Stimulated activated CD4-positive, alpha-beta T cell treated with anti-CD3 and anti-CD28 coated beads, TNF-alpha, amount 100 ng/mL, for 48 hours (primary cell): ENCODE measurements at regions not wholly inside any gene's neighbourhood (a gene's known extent, or its start where the extent isn't known, plus 50 kb on each side); places are given as distances from the start of the nearest gene placed in this dataset.
"Not testable (repeated sequence)": the region's sequence is repeated elsewhere in the genome, so short reads cannot be mapped to it uniquely, and the experiment has no call there.

Source experiments
- DNase-seq, 3 donors: peaks; one replicate each; pipeline ENCODE4 v3.0.0-alpha.2; 2020; ENCODE audit warnings: low read depth in 3 of 3

DNA sequence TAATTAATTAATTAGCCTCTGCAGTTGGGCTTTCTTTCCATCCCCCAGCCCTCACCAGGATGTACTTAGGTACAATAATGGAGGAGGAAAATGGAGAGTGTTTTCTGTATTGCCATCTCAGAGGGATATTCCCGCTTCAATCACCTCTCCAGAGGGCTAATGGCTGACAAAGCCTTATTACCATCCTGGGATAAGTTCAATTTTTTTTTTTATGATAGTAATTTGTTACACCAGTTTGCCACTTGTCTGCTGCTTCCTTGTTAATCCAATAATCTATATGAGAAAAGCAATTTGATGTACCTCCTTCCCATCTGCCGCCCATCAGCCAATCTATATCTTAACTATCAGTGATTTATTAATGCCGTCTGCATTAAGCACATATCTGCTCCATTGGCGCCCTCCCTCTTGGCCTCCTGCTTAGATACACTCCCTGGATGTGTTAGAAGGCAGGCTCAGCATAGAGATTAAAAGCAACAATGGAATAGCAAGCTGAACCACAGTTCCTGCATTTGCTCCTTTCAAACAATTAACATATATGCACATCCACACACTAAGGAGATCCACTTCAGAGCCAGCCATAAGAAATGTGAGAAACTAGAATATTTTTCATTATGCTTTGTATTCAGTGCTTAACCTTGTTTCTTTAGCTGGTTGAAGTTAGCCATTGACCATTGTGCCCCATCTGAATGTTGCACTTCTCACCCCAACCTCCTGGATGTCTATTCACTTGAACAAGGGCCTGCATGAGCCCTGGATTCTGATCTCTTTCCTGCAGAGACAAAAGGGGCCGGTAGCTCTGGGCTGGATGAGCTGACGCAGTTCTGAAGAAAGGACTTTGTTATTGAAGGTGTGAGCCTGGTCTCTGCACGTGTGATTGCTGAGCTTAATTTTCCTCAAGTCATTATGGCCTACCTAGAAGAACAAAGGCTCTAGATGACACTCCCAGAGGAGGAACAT is 237.3 kb upstream of the GAP43 start:
- DNase-seq = no peak

GRCh38 chr3:115388166-115388565 is 235.1 kb upstream of the GAP43 start:
- DNase-seq = no peak

DNA sequence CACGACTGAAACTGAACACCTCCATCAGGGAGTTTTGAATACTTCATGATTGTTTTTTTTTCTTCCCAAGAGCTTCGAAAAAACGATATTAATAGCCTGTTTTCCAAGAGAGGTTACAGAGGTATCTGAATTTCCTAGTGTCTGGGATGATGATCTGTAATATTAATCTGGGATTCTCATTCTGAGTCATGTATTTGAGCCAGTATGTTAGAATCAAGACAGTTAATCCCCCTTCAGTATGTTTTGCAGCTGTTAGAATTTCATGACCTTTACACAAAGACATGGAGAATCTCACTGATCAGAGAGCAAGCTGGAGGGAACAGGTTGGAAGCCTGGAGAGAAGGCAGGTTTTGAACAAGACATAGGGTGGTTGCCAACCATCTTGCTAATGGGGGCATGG is 234.5 kb upstream of the GAP43 start:
- no peak for DNase-seq

- no peak for DNase-seq
These were observed 226.5 kb upstream of the GAP43 start for GRCh38 chr3:115396801-115397200.

- DNase-seq = no peak
These were observed 225.9 kb upstream of the GAP43 start for GRCh38 chr3:115397433-115397832.

- no peak for DNase-seq
These were observed 224.8 kb upstream of the GAP43 start for GRCh38 chr3:115398506-115398905.

- DNase-seq = no peak
These were observed 223.6 kb upstream of the GAP43 start for GRCh38 chr3:115399750-115400149.

- no peak for DNase-seq
These were observed 222.0 kb upstream of the GAP43 start for GRCh38 chr3:115401298-115401697.

GRCh38 chr3:115401851-115402501 is 221.3 kb upstream of the GAP43 start:
- no peak for DNase-seq

DNA sequence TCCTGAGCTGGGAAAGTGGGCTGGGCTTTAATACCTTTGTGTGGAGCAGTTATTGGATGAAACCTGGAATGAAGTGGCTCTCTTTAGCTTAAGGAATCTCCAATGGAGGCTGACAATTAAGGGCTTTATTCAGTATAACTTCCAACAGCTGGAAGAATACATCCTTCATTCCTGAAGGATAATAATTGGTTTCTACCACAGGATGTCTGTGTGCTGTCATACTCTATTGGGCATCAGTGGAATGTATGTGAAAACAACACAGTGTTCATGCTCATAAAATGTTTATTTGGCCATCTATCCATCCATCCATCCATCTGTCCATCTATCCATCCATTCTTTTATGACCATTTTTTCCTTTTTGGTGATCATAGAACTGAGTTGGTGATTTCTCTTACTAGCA is 220.7 kb upstream of the GAP43 start:
- DNase-seq = no peak

GRCh38 chr3:115403786-115404185 is 219.5 kb upstream of the GAP43 start:
- no peak for DNase-seq

- no peak for DNase-seq
These were observed 213.7 kb upstream of the GAP43 start for GRCh38 chr3:115409596-115409995.

GRCh38 chr3:115414610-115415009 is 208.7 kb upstream of the GAP43 start:
- not testable (repeated sequence) for DNase-seq

DNA sequence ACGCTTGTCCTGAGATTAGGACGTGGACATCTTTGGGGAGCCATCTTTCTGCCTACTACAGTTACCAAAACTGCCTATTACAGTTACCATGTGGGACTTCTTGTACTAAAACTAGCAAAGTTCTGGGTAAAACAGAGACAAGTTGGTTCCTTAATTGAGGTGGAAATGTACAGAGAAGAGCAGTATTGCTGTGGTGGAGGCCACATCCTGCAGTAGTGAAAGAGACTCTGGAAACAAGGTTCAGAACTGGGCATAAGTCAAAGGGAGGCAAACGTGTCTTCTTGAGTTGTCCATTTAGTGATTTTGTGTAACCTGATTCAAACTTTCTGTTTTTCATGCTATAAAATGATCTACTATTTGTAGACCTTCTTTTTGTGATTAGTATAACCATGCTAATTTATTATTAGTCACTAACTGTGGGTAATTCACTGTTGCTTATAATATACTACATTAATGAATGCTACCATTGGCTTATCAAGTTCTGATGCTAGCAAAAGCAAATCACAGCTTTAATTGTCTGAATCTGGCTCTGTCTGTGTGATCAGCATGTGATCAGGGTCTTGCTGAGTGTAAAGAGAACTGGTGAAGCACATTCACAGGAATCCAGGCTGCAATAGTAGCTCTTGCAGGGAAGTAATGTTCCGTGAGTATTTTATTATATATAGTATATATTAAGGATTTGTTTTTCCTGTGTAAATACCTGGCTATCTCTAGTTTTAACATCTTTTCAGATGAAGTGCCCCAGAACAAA is 207.9 kb upstream of the GAP43 start:
- no peak for DNase-seq

DNA sequence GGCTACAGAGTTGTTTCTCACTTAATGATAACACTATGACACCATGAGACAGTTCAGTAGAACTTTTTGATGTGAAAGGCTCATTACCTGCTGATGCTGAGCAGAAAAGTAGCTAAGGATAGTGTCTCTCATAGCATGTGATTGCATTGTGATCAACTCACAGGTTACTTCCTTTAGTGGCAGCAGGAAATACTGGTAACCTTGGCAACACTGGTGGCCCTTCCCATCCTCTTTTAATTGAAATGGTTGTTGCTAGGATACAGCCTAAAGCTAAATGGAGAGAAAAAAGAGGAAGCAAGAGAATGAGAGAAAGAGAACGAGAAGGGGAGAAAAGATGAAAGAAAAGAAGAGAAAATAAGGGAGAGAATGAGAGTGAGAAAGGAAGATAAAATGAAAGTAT is 204.7 kb upstream of the GAP43 start:
- no peak for DNase-seq

DNA sequence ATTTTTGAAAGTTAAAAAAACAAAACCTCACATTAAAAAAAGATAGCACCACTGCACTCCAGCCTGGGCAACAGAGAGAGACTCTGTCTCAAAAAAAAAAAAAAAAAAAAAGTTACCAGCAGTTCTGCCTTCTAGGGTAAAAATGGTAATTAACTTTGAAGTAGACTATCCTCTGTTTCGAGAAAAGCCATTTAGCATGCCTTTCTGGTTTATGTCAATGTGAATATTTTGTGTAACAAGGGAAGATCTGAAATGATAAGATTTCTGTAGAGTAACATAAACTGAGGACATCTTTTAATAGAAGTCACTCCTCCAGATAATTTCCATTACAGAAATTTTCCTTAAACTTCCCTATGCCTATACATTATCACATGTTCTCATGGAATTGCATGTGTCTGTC is 203.2 kb upstream of the GAP43 start:
- no peak for DNase-seq

DNA sequence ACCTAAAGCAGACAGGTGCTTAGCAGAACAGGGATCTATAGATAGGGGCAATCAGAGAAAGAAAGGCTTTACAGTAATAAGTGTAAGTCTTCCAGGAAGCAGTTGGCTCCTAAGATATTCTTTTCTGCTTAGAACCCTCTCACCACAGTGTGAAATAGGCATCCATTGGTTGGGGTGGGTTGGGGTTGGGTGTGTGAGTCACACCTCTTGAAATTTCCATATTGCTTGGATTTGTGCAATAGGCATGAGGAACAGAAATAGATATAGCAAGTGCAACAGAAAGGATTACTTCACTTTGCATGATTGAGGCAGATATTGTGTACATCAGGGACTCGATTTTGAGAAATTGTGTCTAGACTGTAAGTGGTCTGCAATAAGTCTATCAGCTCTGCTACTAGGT is 200.1 kb upstream of the GAP43 start:
- no peak for DNase-seq

- DNase-seq = no peak
These were observed 194.5 kb upstream of the GAP43 start for GRCh38 chr3:115428841-115429240.

GRCh38 chr3:115436767-115437301 is 186.5 kb upstream of the GAP43 start:
- peak in 2 of 3 donors; percentile 0 to 4 for DNase-seq

- no peak for DNase-seq
These were observed 184.5 kb upstream of the GAP43 start for GRCh38 chr3:115438799-115439198.

GRCh38 chr3:115445559-115445958 is 177.8 kb upstream of the GAP43 start:
- DNase-seq = no peak

DNA sequence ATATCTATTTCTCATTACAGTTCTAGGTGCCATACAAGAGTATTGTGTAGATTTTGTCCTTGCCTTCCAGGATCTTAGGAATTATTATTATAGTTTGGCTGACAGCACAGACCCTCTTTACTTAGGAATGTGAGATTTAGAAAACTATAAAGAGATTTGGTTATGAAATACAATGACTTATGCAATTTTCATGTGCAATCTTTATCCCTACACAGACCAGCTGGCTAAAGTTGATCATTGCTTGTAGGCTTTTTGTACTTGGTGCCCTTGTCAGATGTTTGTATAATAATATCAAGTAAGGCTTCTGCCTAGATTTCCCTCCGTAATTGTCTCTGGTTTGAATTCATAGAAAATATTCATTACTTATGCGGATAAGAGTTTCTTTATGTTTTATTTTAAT is 174.5 kb upstream of the GAP43 start:
- DNase-seq = no peak
